H9 (cell line): ENCODE measurements at regions not wholly inside any gene's neighbourhood (a gene's known extent, or its start where the extent isn't known, plus 50 kb on each side); places are given as distances from the start of the nearest gene placed in this dataset.

Experiments used
- DNase-seq: peaks from one replicate; pipeline ENCODE4 v3.0.0-alpha.2; 2017
- H2AFZ ChIP-seq: one replicate; pipeline ENCODE4 v1.6.1; 2013; ENCODE audit warnings: mild to moderate bottlenecking, low read length, control low read depth, moderate library complexity
- H2AK5ac ChIP-seq: 2 replicates; pipeline ENCODE4 v1.6.1; 2013; ENCODE audit warnings: low read length, control low read depth, mixed read lengths; ENCODE audit not compliant: insufficient read length
- H2BK120ac ChIP-seq: one replicate; pipeline ENCODE4 v1.6.1; 2013; ENCODE audit warnings: low read depth, mild to moderate bottlenecking, low read length, control low read depth, inconsistent platforms; ENCODE audit not compliant: poor library complexity, severe bottlenecking
- H2BK12ac ChIP-seq: 2 replicates; pipeline ENCODE4 v1.6.1; 2013; ENCODE audit warnings: low read length, control low read depth, mixed read lengths, low read depth; ENCODE audit not compliant: insufficient read length
- H2BK15ac ChIP-seq: 2 replicates; pipeline ENCODE4 v1.6.1; 2013; ENCODE audit warnings: low read depth, low read length, control low read depth
- H2BK20ac ChIP-seq: one replicate; pipeline ENCODE4 v1.6.1; 2013; ENCODE audit warnings: low read depth, mild to moderate bottlenecking, low read length, control low read depth, inconsistent platforms; ENCODE audit not compliant: poor library complexity, severe bottlenecking
- H2BK5ac ChIP-seq: 2 replicates; pipeline ENCODE4 v1.6.1; 2013; ENCODE audit warnings: low read length, control low read depth, mixed read lengths; ENCODE audit not compliant: insufficient read length
- H3K14ac ChIP-seq: 2 replicates; pipeline ENCODE4 v1.6.1; 2013; ENCODE audit warnings: low read length, control low read depth; ENCODE audit not compliant: insufficient read depth
- H3K18ac ChIP-seq: 2 replicates; pipeline ENCODE4 v1.6.1; 2013; ENCODE audit warnings: low read depth, mild to moderate bottlenecking, mixed read lengths, low read length, control low read depth; ENCODE audit not compliant: insufficient read length
- H3K23ac ChIP-seq: 2 replicates; pipeline ENCODE4 v1.6.1; 2013; ENCODE audit warnings: low read length, control low read depth, mixed read lengths, low read depth; ENCODE audit not compliant: insufficient read length
- H3K23me2 ChIP-seq: 2 replicates; pipeline ENCODE4 v1.6.1; 2013; ENCODE audit warnings: low read depth, mild to moderate bottlenecking, mixed read lengths, low read length, control low read depth; ENCODE audit not compliant: insufficient read length, poor library complexity, severe bottlenecking
- H3K27ac ChIP-seq: 2 replicates; pipeline ENCODE4 v1.5.1; 2013; ENCODE audit warnings: low read length, control low read depth, mixed read lengths, low read depth; ENCODE audit not compliant: insufficient read length
- H3K27me3 ChIP-seq: 2 replicates; pipeline ENCODE4 v1.6.1; 2013; ENCODE audit warnings: low read length, control low read depth, inconsistent platforms; ENCODE audit not compliant: insufficient read depth
- H3K4ac ChIP-seq: 2 replicates; pipeline ENCODE4 v1.6.1; 2013; ENCODE audit warnings: low read depth, mild to moderate bottlenecking, control low read depth, inconsistent platforms, low read length, moderate library complexity
- H3K4me1 ChIP-seq: 2 replicates; pipeline ENCODE4 v1.6.1; 2013; ENCODE audit warnings: low read length, control low read depth, inconsistent platforms; ENCODE audit not compliant: insufficient read depth
- H3K4me2 ChIP-seq: 2 replicates; pipeline ENCODE4 v1.6.1; 2013; ENCODE audit warnings: low read length, control low read depth, mixed read lengths; ENCODE audit not compliant: insufficient read length, insufficient read depth
- H3K56ac ChIP-seq: 2 replicates; pipeline ENCODE4 v1.6.1; 2013; ENCODE audit warnings: low read depth, mild to moderate bottlenecking, mixed read lengths, low read length, control low read depth; ENCODE audit not compliant: insufficient read length
- H3K79me1 ChIP-seq: 2 replicates; pipeline ENCODE4 v1.6.1; 2013; ENCODE audit warnings: low read depth, mild to moderate bottlenecking, moderate library complexity, low read length, control low read depth, inconsistent platforms; ENCODE audit not compliant: insufficient read depth, poor library complexity, severe bottlenecking
- H3K79me2 ChIP-seq: 2 replicates; pipeline ENCODE4 v1.6.1; 2013; ENCODE audit warnings: low read length, control low read depth, inconsistent platforms; ENCODE audit not compliant: insufficient read depth
- H3K9ac ChIP-seq: 2 replicates; pipeline ENCODE4 v1.6.1; 2013; ENCODE audit warnings: low read length, control low read depth, mixed read lengths; ENCODE audit not compliant: insufficient read length; ENCODE audit errors: extremely low read depth
- H3K9me3 ChIP-seq: one replicate; pipeline ENCODE4 v1.6.1; 2013; ENCODE audit warnings: low read depth, low read length, inconsistent platforms; ENCODE audit not compliant: control insufficient read depth
- H3T11ph ChIP-seq: one replicate; pipeline ENCODE4 v1.6.1; 2013; ENCODE audit warnings: mild to moderate bottlenecking, low read length, control low read depth, inconsistent platforms
- H4K20me1 ChIP-seq: one replicate; pipeline ENCODE4 v1.6.1; 2013; ENCODE audit not compliant: control insufficient read depth, insufficient read length, insufficient read depth
- H4K5ac ChIP-seq: 2 replicates; pipeline ENCODE4 v1.6.1; 2013; ENCODE audit warnings: low read depth, mild to moderate bottlenecking, mixed read lengths, low read length, control low read depth; ENCODE audit not compliant: insufficient read length
- H4K8ac ChIP-seq: replicated peaks from 2 replicates; pipeline ENCODE4 v1.6.1; 2013; ENCODE audit warnings: low read length, control low read depth, mixed read lengths, low read depth; ENCODE audit not compliant: insufficient read length
- H4K91ac ChIP-seq: 2 replicates; pipeline ENCODE4 v1.6.1; 2013; ENCODE audit warnings: low read depth, mild to moderate bottlenecking, moderate library complexity, mixed read lengths, low read length, control low read depth; ENCODE audit not compliant: insufficient read length
- H3K27ac Mint-ChIP-seq, 3 experiments: 2 replicates in 2 of 3; 3 replicates in 1 of 3; pipeline ENCODE4 v1.8.0; 2020 to 2021; ENCODE audit warnings: mixed read lengths in 3 of 3, mild to moderate bottlenecking in 1 of 3, moderate library complexity in 1 of 3
- H3K27me3 Mint-ChIP-seq: 2 replicates; pipeline ENCODE4 v1.8.0; 2021; ENCODE audit warnings: low read depth, mild to moderate bottlenecking, moderate library complexity, mixed read lengths
- H3K36me3 Mint-ChIP-seq, 3 experiments: 2 replicates in 2 of 3; 3 replicates in 1 of 3; pipeline ENCODE4 v1.8.0; 2020 to 2021; ENCODE audit warnings: low read depth in 3 of 3, mixed read lengths in 3 of 3; ENCODE audit not compliant: insufficient read depth in 1 of 3
- H3K4me1 Mint-ChIP-seq, 2 experiments: 2 replicates each; pipeline ENCODE4 v1.8.0; 2020; ENCODE audit warnings: mixed read lengths in 2 of 2
- H3K4me3 Mint-ChIP-seq, 2 experiments: 2 replicates in 1 of 2; 3 replicates in 1 of 2; pipeline ENCODE4 v1.8.0; 2020 to 2021; ENCODE audit warnings: mild to moderate bottlenecking in 2 of 2, mixed read lengths in 2 of 2, moderate library complexity in 1 of 2
- H3K9me3 Mint-ChIP-seq, 2 experiments: 2 replicates in 1 of 2; 3 replicates in 1 of 2; pipeline ENCODE4 v1.8.0; 2020; ENCODE audit warnings: mild to moderate bottlenecking in 2 of 2, mixed read lengths in 2 of 2, moderate library complexity in 1 of 2
- WGBS: extraction: QIAGEN DNeasy Blood & Tissue Kit; methylation state at CpG from one replicate; pipeline ENCODE4 v1.1.7; 2013; ENCODE audit warnings: missing lambda C conversion rate, low lambda C conversion rate, mixed read lengths; ENCODE audit not compliant: insufficient read length; ENCODE audit errors: extremely low coverage; 5-methylcytosine and 5-hydroxymethylcytosine counted together
- TF ChIP-seq, protein P1 (sequence below): fragments of 200-600 bp; sonication (generic); conservative IDR thresholded peaks from 3 replicates; pipeline ENCODE4 v1.8.0; 2021; ENCODE audit warnings: antibody characterized with exemption, mild to moderate bottlenecking

DNA sequence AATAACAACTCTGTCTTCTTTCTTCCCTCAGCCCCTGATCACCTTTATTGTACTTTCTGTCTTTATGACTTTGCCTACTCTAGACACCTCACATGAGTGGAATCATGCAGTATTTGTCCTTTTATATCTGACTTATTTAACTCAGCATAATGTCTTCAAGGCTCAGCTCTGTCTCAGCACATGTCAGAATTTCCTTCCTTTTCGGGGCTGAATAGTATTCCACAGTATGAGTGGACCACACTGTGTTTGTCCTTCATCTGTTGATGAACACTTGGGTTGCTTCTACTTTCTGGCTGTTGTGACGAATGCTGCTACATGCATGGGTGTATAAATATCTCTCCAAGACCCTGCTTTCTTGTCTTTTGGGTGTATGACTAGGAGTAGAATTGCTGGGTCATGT, 117.6 kb downstream of the KIF26A start:
- Histone ChIP-seq H3K23me2 (no peaks in the 10 kb centered on the region), H2BK15ac (no peak overlapping the region), H3K18ac (no peak overlapping the region), H2BK120ac (no peak overlapping the region), H3K4ac (no peak overlapping the region), H3K27me3 (no peaks in the 10 kb centered on the region), H3K4me2 (no peak overlapping the region), H4K5ac (no peak overlapping the region), H3K9me3 (no peaks in the 10 kb centered on the region), H3K23ac (no peak overlapping the region), H2AFZ (no peak overlapping the region), H3K79me2 (no peaks in the 10 kb centered on the region), H3K14ac (no peak overlapping the region), H2BK12ac (no peak overlapping the region), H4K91ac (no peak overlapping the region), H3K27ac (no peak overlapping the region), H3K56ac (no peak overlapping the region), H3K4me1 (no peaks in the 10 kb centered on the region), H4K8ac (no peak overlapping the region), H2BK5ac (no peak overlapping the region), H3T11ph (no peak overlapping the region), H3K9ac (no peak overlapping the region), H2BK20ac (no peak overlapping the region), H4K20me1 (no peaks in the 10 kb centered on the region), H3K79me1 (no peaks in the 10 kb centered on the region), H2AK5ac (no peak overlapping the region)
- Mint-ChIP-seq H3K4me3 (no peak overlapping the region), H3K9me3 (peaks cover 7 to 10% of the 10 kb centered on the region in 2 experiments; a peak in 4 of 5 replicates), H3K36me3 (peaks cover 0 to 1% (median 0%) of the 10 kb centered on the region in 3 experiments; a peak in 1 of 7 replicates), H3K27ac (no peak overlapping the region), H3K4me1 (peaks cover 0 to 3% of the 10 kb centered on the region in 2 experiments; a peak in 3 of 4 replicates), H3K27me3 (peaks cover 7% of the 10 kb centered on the region)
- DNase-seq = no peak
- WGBS = no CpG with 5 or more reads among the region's 2 CpGs
- TF ChIP-seq, protein P1, sequence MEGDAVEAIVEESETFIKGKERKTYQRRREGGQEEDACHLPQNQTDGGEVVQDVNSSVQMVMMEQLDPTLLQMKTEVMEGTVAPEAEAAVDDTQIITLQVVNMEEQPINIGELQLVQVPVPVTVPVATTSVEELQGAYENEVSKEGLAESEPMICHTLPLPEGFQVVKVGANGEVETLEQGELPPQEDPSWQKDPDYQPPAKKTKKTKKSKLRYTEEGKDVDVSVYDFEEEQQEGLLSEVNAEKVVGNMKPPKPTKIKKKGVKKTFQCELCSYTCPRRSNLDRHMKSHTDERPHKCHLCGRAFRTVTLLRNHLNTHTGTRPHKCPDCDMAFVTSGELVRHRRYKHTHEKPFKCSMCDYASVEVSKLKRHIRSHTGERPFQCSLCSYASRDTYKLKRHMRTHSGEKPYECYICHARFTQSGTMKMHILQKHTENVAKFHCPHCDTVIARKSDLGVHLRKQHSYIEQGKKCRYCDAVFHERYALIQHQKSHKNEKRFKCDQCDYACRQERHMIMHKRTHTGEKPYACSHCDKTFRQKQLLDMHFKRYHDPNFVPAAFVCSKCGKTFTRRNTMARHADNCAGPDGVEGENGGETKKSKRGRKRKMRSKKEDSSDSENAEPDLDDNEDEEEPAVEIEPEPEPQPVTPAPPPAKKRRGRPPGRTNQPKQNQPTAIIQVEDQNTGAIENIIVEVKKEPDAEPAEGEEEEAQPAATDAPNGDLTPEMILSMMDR = no peak
